Prostate gland (tissue), 2 donors: ENCODE measurements at regions not wholly inside any gene's neighbourhood (a gene's known extent, or its start where the extent isn't known, plus 50 kb on each side); places are given as distances from the start of the nearest gene placed in this dataset.
"Not testable (repeated sequence)": the region's sequence is repeated elsewhere in the genome, so short reads cannot be mapped to it uniquely, and the experiment has no call there.

Source experiments
- DNase-seq: peaks from one replicate; pipeline ENCODE4 v3.0.0-alpha.2; 2019; ENCODE audit warnings: low spot score
- H3K27ac ChIP-seq, 2 donors: fragments of 200-600 bp; sonication (generic); 2 replicates each; pipeline ENCODE4 v1.5.1; 2017 to 2019
- H3K27me3 ChIP-seq: fragments of 200-600 bp; sonication (generic); replicated peaks from 2 replicates; pipeline ENCODE4 v1.5.1; 2019; ENCODE audit not compliant: insufficient read depth
- H3K36me3 ChIP-seq, 2 donors: fragments of 200-600 bp; sonication (generic); 1 replicate in 1 of 2; 2 replicates in 1 of 2; pipeline versions ENCODE4 v1.5.1 to v1.8.1; 2017 to 2019
- H3K4me1 ChIP-seq: fragments of 200-600 bp; sonication (generic); replicated peaks from 2 replicates; pipeline ENCODE4 v1.5.1; 2019
- H3K4me3 ChIP-seq, 2 donors: fragments of 200-600 bp; sonication (generic); 2 replicates each; pipeline ENCODE4 v1.5.1; 2017 to 2019
- H3K9me3 ChIP-seq: fragments of 200-600 bp; sonication (generic); 2 replicates; pipeline ENCODE4 v1.5.1; 2017
- CTCF ChIP-seq, 4 experiments: fragments of 200-600 bp in 2 of 4; fragments of 450-650 bp in 2 of 4; sonication (generic) in 2 of 4; IDR thresholded peaks; 1 replicate in 3 of 4; 2 replicates in 1 of 4; pipeline ENCODE4 v1.5.1; 2016 to 2019; ENCODE audit warnings: antibody characterized with exemption in 4 of 4, mild to moderate bottlenecking in 2 of 4, moderate library complexity in 2 of 4
- POLR2A ChIP-seq: fragments of 450-650 bp; IDR thresholded peaks from one replicate; pipeline ENCODE4 v1.6.1; 2016; ENCODE audit warnings: antibody characterized with exemption, mild to moderate bottlenecking
- POLR2AphosphoS5 ChIP-seq: sonication (generic); formaldehyde crosslinking; IDR thresholded peaks from one replicate; pipeline ENCODE4 v1.6.1; 2017; ENCODE audit warnings: antibody characterized with exemption
- WGBS: methylation state at CpG from one replicate; pipeline ENCODE4 v1.1.5; 2018; 5-methylcytosine and 5-hydroxymethylcytosine counted together
- intact Hi-C: fragments of 100-400 bp; cut with DNase I; formaldehyde crosslinking; loops from one replicate; pipeline ENCODE4 v1.14.2; 2022

GRCh38 chr6:131336596-131336995 is 201.3 kb downstream of the AKAP7 start:
- H3K27me3 ChIP-seq: no peaks in the 10 kb centered on the region
- 88% methylated on average over 4 of the region's 4 CpGs for WGBS
- H3K4me1 ChIP-seq: no peaks in the 10 kb centered on the region
- H3K9me3 ChIP-seq: no peaks in the 10 kb centered on the region
- DNase-seq: no peak
- intact Hi-C loops: no loop called here
- H3K4me3 ChIP-seq: no peak overlapping the region
- no peak overlapping the region for H3K27ac ChIP-seq
- TF ChIP-seq POLR2AphosphoS5 (no peak), CTCF (IDR thresholded peaks at IDR 0.05) (no peak), POLR2A (no peak)
- no peaks in the 10 kb centered on the region for H3K36me3 ChIP-seq

- H3K27me3 ChIP-seq, H3K4me3 ChIP-seq, H3K4me1 ChIP-seq, DNase-seq, intact Hi-C loops, H3K36me3 ChIP-seq, H3K27ac ChIP-seq, H3K9me3 ChIP-seq: not testable (repeated sequence)
- 93% methylated on average over 4 of the region's 4 CpGs for WGBS
Observed at GRCh38 chr6:131346896-131347295, 211.6 kb downstream of the AKAP7 start.

GRCh38 chr6:131348572-131348971 is 213.3 kb downstream of the AKAP7 start:
- Histone ChIP-seq H3K4me1 (no peaks in the 10 kb centered on the region), H3K36me3 (no peaks in the 10 kb centered on the region), H3K4me3 (no peak overlapping the region), H3K27ac (no peak overlapping the region), H3K27me3 (no peaks in the 10 kb centered on the region), H3K9me3 (no peaks in the 10 kb centered on the region)
- intact Hi-C loops: no loop called here
- 82% methylated on average over 5 of the region's 5 CpGs for WGBS
- no peak for DNase-seq
- TF ChIP-seq POLR2AphosphoS5: no peak
- no peak for TF ChIP-seq POLR2A
- no peak for TF ChIP-seq CTCF (IDR thresholded peaks at IDR 0.05)

- no peaks in the 10 kb centered on the region for H3K27me3 ChIP-seq
- 91% methylated on average over 1 of the region's 1 CpG for WGBS
- H3K9me3 ChIP-seq: no peaks in the 10 kb centered on the region
- no peak for DNase-seq
- intact Hi-C loops: no loop called here
- no peaks in the 10 kb centered on the region for H3K4me1 ChIP-seq
- H3K36me3 ChIP-seq: no peaks in the 10 kb centered on the region
- no peak overlapping the region for H3K4me3 ChIP-seq
- H3K27ac ChIP-seq: no peak overlapping the region
- TF ChIP-seq CTCF (IDR thresholded peaks at IDR 0.05) (no peak), POLR2A (no peak), POLR2AphosphoS5 (no peak)
Observed at GRCh38 chr6:131349199-131349598, 213.9 kb downstream of the AKAP7 start.

GRCh38 chr6:131353106-131353505 is 217.8 kb downstream of the AKAP7 start:
- intact Hi-C loops: no loop called here
- Histone ChIP-seq H3K27ac (no peak overlapping the region), H3K4me1 (no peaks in the 10 kb centered on the region), H3K9me3 (no peaks in the 10 kb centered on the region), H3K27me3 (no peaks in the 10 kb centered on the region), H3K4me3 (no peak overlapping the region), H3K36me3 (no peaks in the 10 kb centered on the region)
- no peak for DNase-seq
- WGBS: 95% methylated on average over 3 of the region's 3 CpGs
- TF ChIP-seq CTCF (IDR thresholded peaks at IDR 0.05): no peak
- no peak for TF ChIP-seq POLR2AphosphoS5
- no peak for TF ChIP-seq POLR2A
